Immature natural killer cell (primary cell): ENCODE measurements at regions not wholly inside any gene's neighbourhood (a gene's known extent, or its start where the extent isn't known, plus 50 kb on each side); places are given as distances from the start of the nearest gene placed in this dataset.

Experiments
- DNase-seq, 3 donors: peaks; one replicate each; pipeline ENCODE4 v3.0.0; 2022; ENCODE audit warnings: mixed read lengths in 1 of 3
- H3K27ac Mint-ChIP-seq, 6 donors: one replicate each; pipeline ENCODE4 v1.8.0; 2020; ENCODE audit warnings: mixed read lengths in 6 of 6, mild to moderate bottlenecking in 5 of 6, inconsistent platforms in 4 of 6, moderate library complexity in 3 of 6
- H3K27me3 Mint-ChIP-seq, 3 donors: one replicate each; pipeline ENCODE4 v1.8.0; 2020 to 2021; ENCODE audit warnings: low read depth in 3 of 3, mild to moderate bottlenecking in 3 of 3, mixed read lengths in 3 of 3, moderate library complexity in 3 of 3, inconsistent platforms in 1 of 3
- H3K36me3 Mint-ChIP-seq, 3 donors: one replicate each; pipeline ENCODE4 v1.8.0; 2020; ENCODE audit warnings: mixed read lengths in 3 of 3, inconsistent platforms in 2 of 3, mild to moderate bottlenecking in 2 of 3
- H3K4me1 Mint-ChIP-seq, 2 donors: one replicate each; pipeline ENCODE4 v1.8.0; 2020; ENCODE audit warnings: inconsistent platforms in 2 of 2, mild to moderate bottlenecking in 2 of 2, mixed read lengths in 2 of 2, moderate library complexity in 1 of 2
- H3K4me3 Mint-ChIP-seq, 5 donors: one replicate each; pipeline ENCODE4 v1.8.0; 2020; ENCODE audit warnings: mild to moderate bottlenecking in 5 of 5, mixed read lengths in 5 of 5, inconsistent platforms in 3 of 5, moderate library complexity in 3 of 5
- H3K9me3 Mint-ChIP-seq, 6 donors: one replicate each; pipeline ENCODE4 v1.8.0; 2020; ENCODE audit warnings: mild to moderate bottlenecking in 6 of 6, mixed read lengths in 6 of 6, inconsistent platforms in 4 of 6, moderate library complexity in 3 of 6

- H3K36me3 Mint-ChIP-seq = peaks cover 0 to 4% (median 0%) of the 10 kb centered on the region in 3 donors
- no peaks in the 10 kb centered on the region for H3K4me1 Mint-ChIP-seq
- H3K27me3 Mint-ChIP-seq = peaks cover 0 to 6% (median 0%) of the 10 kb centered on the region in 3 donors
- H3K27ac Mint-ChIP-seq = no peak overlapping the region
- no peak for DNase-seq
- H3K4me3 Mint-ChIP-seq = no peak overlapping the region
- peaks cover 8 to 72% (median 59%) of the 10 kb centered on the region in 6 donors for H3K9me3 Mint-ChIP-seq
These were observed 2414.1 kb downstream of the TP53TG3F start for GRCh38 chr16:35873472-35873871.

DNA sequence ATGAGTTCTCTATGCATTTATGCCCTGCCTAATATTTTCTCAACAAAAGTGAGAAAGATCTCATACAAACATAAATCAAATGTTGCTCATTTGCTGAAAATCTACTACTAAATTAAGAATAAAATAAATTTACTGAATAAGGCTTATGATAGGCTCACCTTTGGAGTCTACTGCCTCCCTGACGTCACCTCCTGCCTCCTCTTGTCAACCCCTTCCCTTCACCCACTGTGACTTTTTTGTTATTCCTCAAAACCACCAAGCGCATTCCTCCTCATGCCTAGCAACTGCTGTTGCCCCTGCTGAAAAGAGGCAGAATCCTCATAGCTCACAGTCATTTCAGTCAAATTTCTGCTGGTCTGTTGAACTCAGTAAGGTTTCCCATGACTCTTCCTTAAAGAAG, 2422.2 kb downstream of the TP53TG3F start:
- Mint-ChIP-seq H3K9me3 (peaks cover 17 to 87% (median 67%) of the 10 kb centered on the region in 6 donors), H3K27me3 (no peaks in the 10 kb centered on the region), H3K4me3 (no peak overlapping the region), H3K4me1 (no peaks in the 10 kb centered on the region), H3K27ac (no peak overlapping the region), H3K36me3 (peaks cover 0 to 4% (median 4%) of the 10 kb centered on the region in 3 donors)
- DNase-seq = no peak

DNA sequence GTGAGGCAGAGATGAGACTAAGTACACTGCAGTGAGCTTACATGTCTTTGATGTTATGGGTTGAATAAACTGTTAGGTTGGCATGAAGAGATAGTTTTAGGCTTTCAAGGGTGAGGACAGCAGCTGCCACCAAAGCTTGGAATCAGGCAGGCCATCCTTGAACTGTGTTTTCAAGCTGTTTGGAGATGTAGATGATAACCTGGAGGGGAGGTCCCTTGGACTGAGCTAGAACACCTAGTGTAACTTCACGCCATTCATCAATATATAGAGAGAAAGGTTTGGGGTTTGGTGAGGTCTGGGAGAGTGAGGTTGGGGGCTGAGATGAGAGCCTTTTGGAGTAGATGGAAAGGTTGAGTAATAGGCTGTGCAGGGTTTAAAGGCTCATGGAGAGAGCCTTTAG, 2447.0 kb downstream of the TP53TG3F start:
- peaks cover 38 to 91% (median 80%) of the 10 kb centered on the region in 6 donors for H3K9me3 Mint-ChIP-seq
- H3K4me1 Mint-ChIP-seq = no peaks in the 10 kb centered on the region
- H3K27me3 Mint-ChIP-seq = peaks cover 0 to 6% (median 5%) of the 10 kb centered on the region in 3 donors
- H3K36me3 Mint-ChIP-seq = peaks cover 5 to 31% (median 21%) of the 10 kb centered on the region in 3 donors
- DNase-seq = no peak
- no peak overlapping the region for H3K27ac Mint-ChIP-seq
- no peak overlapping the region for H3K4me3 Mint-ChIP-seq

- Mint-ChIP-seq H3K27me3 (peaks cover 0 to 6% (median 5%) of the 10 kb centered on the region in 3 donors), H3K36me3 (peaks cover 5 to 35% (median 25%) of the 10 kb centered on the region in 3 donors), H3K9me3 (peaks cover 41 to 91% (median 77%) of the 10 kb centered on the region in 6 donors), H3K27ac (no peak overlapping the region), H3K4me1 (no peaks in the 10 kb centered on the region), H3K4me3 (no peak overlapping the region)
- DNase-seq = no peak
These were observed 2448.7 kb downstream of the TP53TG3F start for GRCh38 chr16:35908152-35908551.

DNA sequence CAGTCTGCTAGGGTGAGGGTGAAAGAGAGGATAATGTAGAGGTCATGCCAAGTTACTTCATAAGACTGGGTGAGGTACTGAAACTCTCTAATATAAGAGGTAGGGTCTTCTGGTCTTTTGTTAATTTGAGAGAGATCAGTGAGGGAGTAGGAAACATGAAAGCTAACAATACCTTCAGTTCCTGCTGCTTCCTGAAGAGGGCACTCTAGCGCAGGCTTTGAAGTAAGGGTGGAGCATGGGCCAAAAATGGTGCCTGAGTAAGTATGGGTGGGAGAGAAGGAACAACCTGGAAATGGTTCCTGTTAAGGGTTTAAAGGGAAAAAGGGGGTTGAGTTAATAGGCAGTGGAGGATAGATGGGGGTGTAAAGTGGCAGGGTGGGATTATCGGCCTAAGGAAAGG, 2449.5 kb downstream of the TP53TG3F start:
- H3K4me3 Mint-ChIP-seq = no peak overlapping the region
- H3K9me3 Mint-ChIP-seq = peaks cover 40 to 92% (median 78%) of the 10 kb centered on the region in 6 donors
- peaks cover 0 to 6% (median 5%) of the 10 kb centered on the region in 3 donors for H3K27me3 Mint-ChIP-seq
- no peak for DNase-seq
- no peaks in the 10 kb centered on the region for H3K4me1 Mint-ChIP-seq
- peaks cover 5 to 35% (median 29%) of the 10 kb centered on the region in 3 donors for H3K36me3 Mint-ChIP-seq
- H3K27ac Mint-ChIP-seq = no peak overlapping the region

DNA sequence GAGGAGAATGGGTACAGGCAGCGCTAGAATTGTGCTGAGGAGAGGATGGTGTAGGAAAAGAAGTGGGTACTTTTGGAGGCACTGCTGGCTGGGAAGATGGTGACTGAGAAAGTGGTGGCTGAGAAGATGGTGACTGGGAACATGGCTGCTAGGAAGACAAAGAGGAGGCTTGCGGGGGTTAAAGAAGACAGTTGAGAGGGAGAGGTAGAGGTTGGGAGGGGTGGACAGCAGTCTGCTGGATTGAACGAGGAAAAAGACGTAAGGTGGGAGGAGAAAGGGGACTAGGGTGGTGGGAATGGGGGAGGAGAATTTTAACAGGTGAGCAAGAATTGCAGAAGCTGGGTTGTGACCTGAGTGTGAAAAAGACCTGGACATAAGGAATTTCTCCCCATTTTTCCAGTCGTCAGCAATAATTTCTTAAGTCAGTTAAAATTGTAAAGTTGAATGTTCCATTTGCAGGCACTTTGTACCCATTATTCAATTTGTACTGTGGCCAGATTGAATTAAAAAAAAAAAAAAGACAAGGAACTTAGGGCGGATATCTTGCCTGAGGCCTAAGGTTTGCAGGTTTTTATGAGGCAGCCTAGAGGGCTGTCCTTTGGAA, 2450.0 kb downstream of the TP53TG3F start:
- no peaks in the 10 kb centered on the region for H3K4me1 Mint-ChIP-seq
- peaks cover 34 to 91% (median 78%) of the 10 kb centered on the region in 6 donors for H3K9me3 Mint-ChIP-seq
- no peak overlapping the region for H3K27ac Mint-ChIP-seq
- no peak for DNase-seq
- peaks cover 5 to 35% (median 29%) of the 10 kb centered on the region in 3 donors for H3K36me3 Mint-ChIP-seq
- H3K4me3 Mint-ChIP-seq = no peak overlapping the region
- H3K27me3 Mint-ChIP-seq = peaks cover 0 to 8% (median 5%) of the 10 kb centered on the region in 3 donors

DNA sequence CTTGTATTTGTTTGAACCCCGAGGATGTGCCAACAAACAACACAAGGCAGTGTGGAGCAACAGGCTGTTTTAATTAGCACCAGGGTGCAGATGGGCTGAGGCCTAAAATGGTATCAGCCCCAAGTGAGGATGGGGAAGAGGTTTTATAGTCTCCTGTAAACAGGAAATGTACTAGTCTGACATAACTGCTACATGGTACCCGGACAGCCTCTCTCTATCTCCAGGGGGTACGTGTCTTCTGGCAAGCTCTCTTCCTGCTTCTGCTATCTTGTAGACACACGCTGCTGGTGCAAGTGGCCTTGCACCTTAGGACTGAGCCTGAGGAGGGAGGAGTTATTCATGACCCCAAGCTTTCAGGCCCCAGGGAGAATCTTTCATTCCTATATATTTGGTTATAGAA, 2451.0 kb downstream of the TP53TG3F start:
- peaks cover 31 to 89% (median 75%) of the 10 kb centered on the region in 6 donors for H3K9me3 Mint-ChIP-seq

GRCh38 chr16:35911899-35912298, 2452.5 kb downstream of the TP53TG3F start:
- peaks cover 22 to 75% (median 65%) of the 10 kb centered on the region in 6 donors for H3K9me3 Mint-ChIP-seq
- H3K36me3 Mint-ChIP-seq = peaks cover 5 to 22% (median 18%) of the 10 kb centered on the region in 3 donors
- DNase-seq = no peak
- no peak overlapping the region for H3K27ac Mint-ChIP-seq
- H3K4me3 Mint-ChIP-seq = no peak overlapping the region
- no peaks in the 10 kb centered on the region for H3K4me1 Mint-ChIP-seq
- H3K27me3 Mint-ChIP-seq = peaks cover 0 to 3% (median 2%) of the 10 kb centered on the region in 3 donors

More for the DNA sequence above, 2451.0 kb downstream of the TP53TG3F start:
- H3K27me3 Mint-ChIP-seq = peaks cover 0 to 5% (median 5%) of the 10 kb centered on the region in 3 donors
- no peak overlapping the region for H3K27ac Mint-ChIP-seq
- H3K36me3 Mint-ChIP-seq = peaks cover 5 to 32% (median 26%) of the 10 kb centered on the region in 3 donors
- H3K4me1 Mint-ChIP-seq = no peaks in the 10 kb centered on the region
- DNase-seq = no peak
- H3K4me3 Mint-ChIP-seq = no peak overlapping the region

DNA sequence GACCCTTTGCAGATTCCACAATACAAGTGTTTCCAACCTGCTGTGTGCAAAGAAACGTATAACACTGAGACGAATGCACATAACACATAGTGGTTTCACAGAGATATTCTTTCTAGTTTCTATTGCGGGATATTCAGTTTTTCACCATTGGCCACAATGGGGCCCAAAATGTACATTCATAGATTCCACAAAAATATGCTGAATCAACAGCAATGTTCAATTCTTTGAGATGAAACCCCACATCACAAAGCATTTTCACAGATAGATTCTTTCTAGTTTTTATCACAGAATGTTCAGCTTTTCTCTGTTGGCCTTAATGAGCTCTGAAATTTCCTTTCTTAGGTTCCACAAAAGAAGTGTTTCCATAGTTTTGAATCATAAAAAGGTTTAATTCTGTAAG, 2472.3 kb downstream of the TP53TG3F start:
- Mint-ChIP-seq H3K9me3 (peaks cover 0 to 55% (median 39%) of the 10 kb centered on the region in 6 donors), H3K4me3 (no peak overlapping the region), H3K27me3 (no peaks in the 10 kb centered on the region)

More for the DNA sequence above, 2472.3 kb downstream of the TP53TG3F start:
- no peak overlapping the region for H3K27ac Mint-ChIP-seq
- no peaks in the 10 kb centered on the region for H3K36me3 Mint-ChIP-seq
- no peaks in the 10 kb centered on the region for H3K4me1 Mint-ChIP-seq
- no peak for DNase-seq
